ENCODE measurements at regions not wholly inside any gene's neighbourhood (a gene's known extent, or its start where the extent isn't known, plus 50 kb on each side); places are given as distances from the start of the nearest gene placed in this dataset.

DNA sequence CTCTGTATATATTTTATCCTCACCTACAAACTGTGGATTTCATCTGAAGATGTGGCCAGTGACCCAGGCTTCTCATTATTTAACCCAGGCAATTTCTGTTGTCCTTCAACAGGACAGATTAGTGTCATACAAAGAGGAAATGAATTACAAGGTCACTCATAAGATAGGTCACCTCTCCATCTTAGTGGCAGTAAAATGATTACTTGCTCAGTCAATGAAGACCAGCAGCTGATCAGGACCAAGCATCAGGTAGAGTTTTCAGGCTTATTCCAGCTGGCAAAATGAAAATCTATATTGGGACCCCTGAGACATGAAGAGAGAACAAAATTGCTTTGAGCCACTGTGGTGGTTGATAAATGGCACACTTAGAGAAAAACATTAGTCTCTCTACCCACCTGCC, 135.2 kb upstream of the PRDM9 start:
- no peak for TF ChIP-seq EZH2 (IDR thresholded peaks at IDR 0.05; ENCODE audit: borderline replicate concordance, low read depth, low read length, severe bottlenecking)
- TF ChIP-seq, protein P1, sequence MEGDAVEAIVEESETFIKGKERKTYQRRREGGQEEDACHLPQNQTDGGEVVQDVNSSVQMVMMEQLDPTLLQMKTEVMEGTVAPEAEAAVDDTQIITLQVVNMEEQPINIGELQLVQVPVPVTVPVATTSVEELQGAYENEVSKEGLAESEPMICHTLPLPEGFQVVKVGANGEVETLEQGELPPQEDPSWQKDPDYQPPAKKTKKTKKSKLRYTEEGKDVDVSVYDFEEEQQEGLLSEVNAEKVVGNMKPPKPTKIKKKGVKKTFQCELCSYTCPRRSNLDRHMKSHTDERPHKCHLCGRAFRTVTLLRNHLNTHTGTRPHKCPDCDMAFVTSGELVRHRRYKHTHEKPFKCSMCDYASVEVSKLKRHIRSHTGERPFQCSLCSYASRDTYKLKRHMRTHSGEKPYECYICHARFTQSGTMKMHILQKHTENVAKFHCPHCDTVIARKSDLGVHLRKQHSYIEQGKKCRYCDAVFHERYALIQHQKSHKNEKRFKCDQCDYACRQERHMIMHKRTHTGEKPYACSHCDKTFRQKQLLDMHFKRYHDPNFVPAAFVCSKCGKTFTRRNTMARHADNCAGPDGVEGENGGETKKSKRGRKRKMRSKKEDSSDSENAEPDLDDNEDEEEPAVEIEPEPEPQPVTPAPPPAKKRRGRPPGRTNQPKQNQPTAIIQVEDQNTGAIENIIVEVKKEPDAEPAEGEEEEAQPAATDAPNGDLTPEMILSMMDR (IDR thresholded peaks at IDR 0.05; ENCODE audit: borderline replicate concordance, extremely low read depth, low read length, poor library complexity, severe bottlenecking): no peak
- ATAC-seq (ENCODE audit: insufficient read depth, low read depth) (no peak), DNase-seq (no peak)
- H3K9ac ChIP-seq (ENCODE audit: low read depth, low read length): no peak overlapping the region
- H2AFZ ChIP-seq (ENCODE audit: low read depth, low read length): no peak overlapping the region
- H3K4me2 ChIP-seq (ENCODE audit: insufficient read depth, low read length): no peak overlapping the region
- H3K4me1 ChIP-seq (ENCODE audit: insufficient read depth, low read length): no peaks in the 10 kb centered on the region
- H3K79me2 ChIP-seq (ENCODE audit: insufficient read depth, low read length): no peaks in the 10 kb centered on the region
- H3K9me3 ChIP-seq (ENCODE audit: insufficient read depth, low read length, severe bottlenecking): no peaks in the 10 kb centered on the region
- H3K27ac ChIP-seq (ENCODE audit: low read length): no peak overlapping the region
- no peaks in the 10 kb centered on the region for H3K27me3 ChIP-seq (ENCODE audit: insufficient read depth, low read length, poor library complexity)
- H3K4me3 ChIP-seq (ENCODE audit: low read depth in 1 of 2, low read length in 2 of 2): no peak overlapping the region
- H3K36me3 ChIP-seq (ENCODE audit: insufficient read depth, low read length): no peaks in the 10 kb centered on the region
- no peaks in the 10 kb centered on the region for H4K20me1 ChIP-seq (ENCODE audit: insufficient read depth, low read length)

DNA sequence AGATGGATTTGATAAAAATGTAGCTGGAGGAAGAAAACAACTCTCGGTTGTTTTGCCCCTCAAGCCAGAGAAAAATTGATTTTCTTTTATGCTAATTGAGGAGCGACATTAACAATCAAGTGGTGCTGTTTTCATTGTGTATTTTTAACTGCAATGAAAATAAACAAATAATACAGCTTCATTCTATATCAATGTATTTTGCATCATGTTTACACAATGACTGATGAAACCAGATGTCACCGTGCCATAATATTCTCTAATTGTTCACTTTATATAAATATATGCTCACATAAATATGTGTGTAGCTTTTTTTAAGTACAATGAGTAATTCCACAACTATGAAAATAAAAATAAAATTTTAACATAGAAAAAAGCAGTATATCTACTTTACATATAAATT, 139.0 kb upstream of the PRDM9 start:
- Histone ChIP-seq H3K36me3 (ENCODE audit: insufficient read depth, low read length) (no peaks in the 10 kb centered on the region), H3K27ac (ENCODE audit: low read length) (no peak overlapping the region), H3K4me3 (ENCODE audit: low read depth in 1 of 2, low read length in 2 of 2) (no peak overlapping the region), H3K27me3 (ENCODE audit: insufficient read depth, low read length, poor library complexity) (no peaks in the 10 kb centered on the region), H3K9ac (ENCODE audit: low read depth, low read length) (no peak overlapping the region), H2AFZ (ENCODE audit: low read depth, low read length) (no peak overlapping the region), H4K20me1 (ENCODE audit: insufficient read depth, low read length) (no peaks in the 10 kb centered on the region), H3K9me3 (ENCODE audit: insufficient read depth, low read length, severe bottlenecking) (no peaks in the 10 kb centered on the region), H3K79me2 (ENCODE audit: insufficient read depth, low read length) (no peaks in the 10 kb centered on the region), H3K4me1 (ENCODE audit: insufficient read depth, low read length) (no peaks in the 10 kb centered on the region), H3K4me2 (ENCODE audit: insufficient read depth, low read length) (no peak overlapping the region)
- no peak for ATAC-seq (ENCODE audit: insufficient read depth, low read depth)
- DNase-seq: no peak
- TF ChIP-seq, protein P1 (IDR thresholded peaks at IDR 0.05; ENCODE audit: borderline replicate concordance, extremely low read depth, low read length, poor library complexity, severe bottlenecking): no peak
- TF ChIP-seq EZH2 (IDR thresholded peaks at IDR 0.05; ENCODE audit: borderline replicate concordance, low read depth, low read length, severe bottlenecking): no peak

DNA sequence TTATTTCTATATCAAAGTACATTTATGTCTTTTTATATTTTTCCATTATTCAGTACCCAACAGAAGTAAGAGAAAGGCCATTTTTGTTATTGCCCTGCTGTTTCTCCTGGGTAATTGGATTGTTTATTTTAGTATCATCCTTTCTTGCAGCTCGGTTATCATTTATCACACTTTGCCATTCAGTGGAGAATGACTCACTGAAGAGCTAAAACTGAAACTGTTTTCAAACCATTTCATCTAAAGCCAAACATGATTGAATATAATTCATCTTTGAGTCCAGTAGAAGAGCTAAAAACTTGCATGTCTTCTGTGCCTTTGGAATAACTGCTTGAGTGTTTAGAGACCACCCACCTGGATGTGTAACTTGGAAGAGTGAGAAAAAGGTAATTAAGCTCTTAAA, 139.5 kb upstream of the PRDM9 start:
- no peaks in the 10 kb centered on the region for H4K20me1 ChIP-seq (ENCODE audit: insufficient read depth, low read length)
- H3K9me3 ChIP-seq (ENCODE audit: insufficient read depth, low read length, severe bottlenecking): no peaks in the 10 kb centered on the region
- no peak for DNase-seq
- H3K9ac ChIP-seq (ENCODE audit: low read depth, low read length): no peak overlapping the region
- H3K27ac ChIP-seq (ENCODE audit: low read length): no peak overlapping the region
- no peaks in the 10 kb centered on the region for H3K36me3 ChIP-seq (ENCODE audit: insufficient read depth, low read length)
- ATAC-seq (ENCODE audit: insufficient read depth, low read depth): no peak
- no peak overlapping the region for H2AFZ ChIP-seq (ENCODE audit: low read depth, low read length)
- no peaks in the 10 kb centered on the region for H3K4me1 ChIP-seq (ENCODE audit: insufficient read depth, low read length)
- no peak overlapping the region for H3K4me2 ChIP-seq (ENCODE audit: insufficient read depth, low read length)
- H3K79me2 ChIP-seq (ENCODE audit: insufficient read depth, low read length): no peaks in the 10 kb centered on the region
- H3K4me3 ChIP-seq (ENCODE audit: low read depth in 1 of 2, low read length in 2 of 2): no peak overlapping the region
- TF ChIP-seq EZH2 (IDR thresholded peaks at IDR 0.05; ENCODE audit: borderline replicate concordance, low read depth, low read length, severe bottlenecking): no peak
- TF ChIP-seq, protein P1 (IDR thresholded peaks at IDR 0.05; ENCODE audit: borderline replicate concordance, extremely low read depth, low read length, poor library complexity, severe bottlenecking): no peak
- H3K27me3 ChIP-seq (ENCODE audit: insufficient read depth, low read length, poor library complexity): no peaks in the 10 kb centered on the region

DNA sequence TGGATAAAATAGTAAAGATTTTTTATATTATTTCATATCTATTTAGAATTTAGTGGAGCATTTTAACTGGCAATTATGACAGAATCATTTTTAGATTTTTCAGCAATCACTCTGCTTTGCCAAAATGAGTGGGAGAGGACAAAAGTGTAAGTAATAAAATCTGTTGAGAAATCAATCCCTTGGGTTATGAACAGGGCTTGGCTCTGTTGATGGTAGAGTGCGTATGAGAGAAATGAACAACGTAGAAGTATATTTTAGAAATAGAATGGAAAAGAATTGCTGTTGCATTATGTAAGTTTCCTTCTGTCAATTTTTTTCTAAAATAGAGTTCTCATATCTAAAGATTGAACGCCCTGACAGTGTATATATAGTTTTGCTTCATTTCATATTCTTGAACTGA, 154.1 kb upstream of the PRDM9 start:
- H3K27me3 ChIP-seq (ENCODE audit: insufficient read depth, low read length, poor library complexity): no peaks in the 10 kb centered on the region
- no peak overlapping the region for H2AFZ ChIP-seq (ENCODE audit: low read depth, low read length)
- ATAC-seq (ENCODE audit: insufficient read depth, low read depth): no peak
- no peak for DNase-seq
- H3K4me2 ChIP-seq (ENCODE audit: insufficient read depth, low read length): no peak overlapping the region
- no peak overlapping the region for H3K27ac ChIP-seq (ENCODE audit: low read length)
- no peak overlapping the region for H3K4me3 ChIP-seq (ENCODE audit: low read depth in 1 of 2, low read length in 2 of 2)
- H3K36me3 ChIP-seq (ENCODE audit: insufficient read depth, low read length): no peaks in the 10 kb centered on the region
- no peaks in the 10 kb centered on the region for H3K9me3 ChIP-seq (ENCODE audit: insufficient read depth, low read length, severe bottlenecking)
- TF ChIP-seq, protein P1 (IDR thresholded peaks at IDR 0.05; ENCODE audit: borderline replicate concordance, extremely low read depth, low read length, poor library complexity, severe bottlenecking): no peak
- TF ChIP-seq EZH2 (IDR thresholded peaks at IDR 0.05; ENCODE audit: borderline replicate concordance, low read depth, low read length, severe bottlenecking): no peak
- no peak overlapping the region for H3K9ac ChIP-seq (ENCODE audit: low read depth, low read length)
- H3K79me2 ChIP-seq (ENCODE audit: insufficient read depth, low read length): no peaks in the 10 kb centered on the region
- H4K20me1 ChIP-seq (ENCODE audit: insufficient read depth, low read length): no peaks in the 10 kb centered on the region
- no peaks in the 10 kb centered on the region for H3K4me1 ChIP-seq (ENCODE audit: insufficient read depth, low read length)

Measured in DND-41 (cell line).